ENCODE measurements at regions not wholly inside any gene's neighbourhood (a gene's known extent, or its start where the extent isn't known, plus 50 kb on each side); places are given as distances from the start of the nearest gene placed in this dataset.

DNA sequence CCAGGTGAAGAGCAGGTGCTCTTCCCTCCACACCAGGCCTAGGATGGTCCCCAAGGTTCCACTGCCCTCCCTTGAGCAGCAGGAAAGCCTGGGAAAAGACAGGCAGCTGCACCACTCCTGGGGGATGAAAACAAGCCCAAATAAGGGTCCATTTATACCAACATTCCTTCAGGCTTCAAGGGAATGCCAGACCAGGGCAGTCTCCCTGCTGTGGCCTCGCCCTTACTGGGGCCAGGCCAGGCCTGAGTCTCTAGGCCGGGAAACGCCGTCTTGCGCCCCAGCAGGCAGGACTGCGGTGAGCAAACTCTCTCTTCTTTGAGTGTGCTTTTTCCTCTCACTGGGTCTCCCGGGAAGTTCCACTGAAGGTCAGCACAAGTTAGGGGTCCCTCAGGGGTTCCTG, 443.5 kb downstream of the SOX6 start:
- Histone ChIP-seq H3K4me3 (replicated peaks in 1 of 2; ENCODE audit: low read depth in 1 of 2, low read length in 2 of 2) (no peak overlapping the region), H3K9me2 (ENCODE audit: insufficient read depth) (no peaks in the 10 kb centered on the region), H3K36me3 (ENCODE audit: control insufficient read depth in 1 of 2, insufficient read depth in 2 of 2, low read length in 2 of 2) (no peaks in the 10 kb centered on the region), H3K9me3 (ENCODE audit: control insufficient read depth in 1 of 2, insufficient read depth in 1 of 2, low read depth in 1 of 2, low read length in 2 of 2) (no peaks in the 10 kb centered on the region), H3K4me2 (ENCODE audit: low read length) (no peak overlapping the region), H4K20me1 (ENCODE audit: insufficient read depth) (no peaks in the 10 kb centered on the region), H3K4me1 (ENCODE audit: control insufficient read depth in 1 of 2, insufficient read depth in 2 of 2, low read length in 2 of 2) (no peaks in the 10 kb centered on the region), H3K27ac (ENCODE audit: low read depth, low read length) (no peak overlapping the region), H2AFZ (ENCODE audit: low read depth, low read length, poor library complexity, severe bottlenecking) (no peak overlapping the region), H3K79me2 (ENCODE audit: insufficient read depth, low read length) (no peaks in the 10 kb centered on the region), H3K27me3 (ENCODE audit: insufficient read depth, low read length) (peaks cover 16% of the 10 kb centered on the region; the same call in 1 of the 2 replicates), H3K9ac (ENCODE audit: low read length) (no peak overlapping the region)
- BruUV-seq (replicated peaks), result no TSS peak
- DNase-seq (ENCODE audit: low read depth, low spot score), result no peak
- TF ChIP-seq SP1 (IDR thresholded peaks at IDR 0.05; ENCODE audit: low read depth) (no peak), CEBPB (IDR thresholded peaks at IDR 0.05; ENCODE audit: low read depth) (no peak), YY1 (IDR thresholded peaks at IDR 0.05; ENCODE audit: extremely low read depth, insufficient replicate concordance, low read depth, low read length) (no peak), ELF1 (IDR thresholded peaks at IDR 0.05; ENCODE audit: borderline replicate concordance, low read depth) (no peak), EGR1 (IDR thresholded peaks at IDR 0.05; ENCODE audit: low read depth) (no peak), SIN3A (IDR thresholded peaks at IDR 0.05; ENCODE audit: low read depth) (no peak), JUND (IDR thresholded peaks at IDR 0.05) (no peak), EZH2phosphoT487 (IDR thresholded peaks at IDR 0.05; ENCODE audit: borderline replicate concordance) (no peak), ZFX (IDR thresholded peaks at IDR 0.05) (no peak), SRF (IDR thresholded peaks at IDR 0.05; ENCODE audit: low read depth) (no peak), RAD21 (IDR thresholded peaks at IDR 0.05; ENCODE audit: low read depth) (no peak), TCF7L2 (IDR thresholded peaks at IDR 0.05; ENCODE audit: borderline replicate concordance, extremely low read depth, insufficient read depth, insufficient read length) (no peak)
- TF ChIP-seq, protein P1, sequence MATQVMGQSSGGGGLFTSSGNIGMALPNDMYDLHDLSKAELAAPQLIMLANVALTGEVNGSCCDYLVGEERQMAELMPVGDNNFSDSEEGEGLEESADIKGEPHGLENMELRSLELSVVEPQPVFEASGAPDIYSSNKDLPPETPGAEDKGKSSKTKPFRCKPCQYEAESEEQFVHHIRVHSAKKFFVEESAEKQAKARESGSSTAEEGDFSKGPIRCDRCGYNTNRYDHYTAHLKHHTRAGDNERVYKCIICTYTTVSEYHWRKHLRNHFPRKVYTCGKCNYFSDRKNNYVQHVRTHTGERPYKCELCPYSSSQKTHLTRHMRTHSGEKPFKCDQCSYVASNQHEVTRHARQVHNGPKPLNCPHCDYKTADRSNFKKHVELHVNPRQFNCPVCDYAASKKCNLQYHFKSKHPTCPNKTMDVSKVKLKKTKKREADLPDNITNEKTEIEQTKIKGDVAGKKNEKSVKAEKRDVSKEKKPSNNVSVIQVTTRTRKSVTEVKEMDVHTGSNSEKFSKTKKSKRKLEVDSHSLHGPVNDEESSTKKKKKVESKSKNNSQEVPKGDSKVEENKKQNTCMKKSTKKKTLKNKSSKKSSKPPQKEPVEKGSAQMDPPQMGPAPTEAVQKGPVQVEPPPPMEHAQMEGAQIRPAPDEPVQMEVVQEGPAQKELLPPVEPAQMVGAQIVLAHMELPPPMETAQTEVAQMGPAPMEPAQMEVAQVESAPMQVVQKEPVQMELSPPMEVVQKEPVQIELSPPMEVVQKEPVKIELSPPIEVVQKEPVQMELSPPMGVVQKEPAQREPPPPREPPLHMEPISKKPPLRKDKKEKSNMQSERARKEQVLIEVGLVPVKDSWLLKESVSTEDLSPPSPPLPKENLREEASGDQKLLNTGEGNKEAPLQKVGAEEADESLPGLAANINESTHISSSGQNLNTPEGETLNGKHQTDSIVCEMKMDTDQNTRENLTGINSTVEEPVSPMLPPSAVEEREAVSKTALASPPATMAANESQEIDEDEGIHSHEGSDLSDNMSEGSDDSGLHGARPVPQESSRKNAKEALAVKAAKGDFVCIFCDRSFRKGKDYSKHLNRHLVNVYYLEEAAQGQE (IDR thresholded peaks at IDR 0.05; ENCODE audit: low read depth), result no peak
- POLR2A ChIA-PET, result no interaction called here
- intact Hi-C loops (cut with micrococcal nuclease), result no loop called here
- RAD21 ChIA-PET (ENCODE audit: low non-redundant PET in 1 of 2, low total read pairs in 2 of 2, uncharacterized antibody in 2 of 2, unreplicated experiment in 2 of 2), result no interaction called here
- CTCF ChIA-PET, result no interaction called here
- ATAC-seq, result no peak

Data from HCT116 (cell line).